ENCODE measurements at regions not wholly inside any gene's neighbourhood (a gene's known extent, or its start where the extent isn't known, plus 50 kb on each side); places are given as distances from the start of the nearest gene placed in this dataset.

DNA sequence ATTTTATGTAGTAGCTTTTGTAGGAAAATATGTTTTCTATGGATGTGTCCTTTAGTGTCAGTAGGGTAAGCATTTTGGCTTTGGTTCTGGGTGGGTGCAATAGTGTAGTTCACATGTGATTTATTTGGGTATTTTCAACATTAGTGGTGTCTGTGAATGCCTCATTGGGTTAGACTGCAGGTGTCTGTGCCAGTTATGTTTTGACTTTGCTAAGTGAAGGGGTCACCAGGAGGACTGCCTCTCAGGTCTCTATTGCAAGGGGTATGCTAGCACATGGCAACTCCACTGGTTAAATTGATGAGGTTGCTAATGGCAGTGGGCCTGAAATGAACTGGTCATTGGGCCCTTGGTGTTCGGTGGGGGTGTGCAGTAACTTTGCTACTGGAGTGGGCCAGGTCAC, 467.1 kb downstream of the NAF1 start:
- TF ChIP-seq POLR2A (IDR thresholded peaks at IDR 0.05), result no peak
- TF ChIP-seq, protein P1, sequence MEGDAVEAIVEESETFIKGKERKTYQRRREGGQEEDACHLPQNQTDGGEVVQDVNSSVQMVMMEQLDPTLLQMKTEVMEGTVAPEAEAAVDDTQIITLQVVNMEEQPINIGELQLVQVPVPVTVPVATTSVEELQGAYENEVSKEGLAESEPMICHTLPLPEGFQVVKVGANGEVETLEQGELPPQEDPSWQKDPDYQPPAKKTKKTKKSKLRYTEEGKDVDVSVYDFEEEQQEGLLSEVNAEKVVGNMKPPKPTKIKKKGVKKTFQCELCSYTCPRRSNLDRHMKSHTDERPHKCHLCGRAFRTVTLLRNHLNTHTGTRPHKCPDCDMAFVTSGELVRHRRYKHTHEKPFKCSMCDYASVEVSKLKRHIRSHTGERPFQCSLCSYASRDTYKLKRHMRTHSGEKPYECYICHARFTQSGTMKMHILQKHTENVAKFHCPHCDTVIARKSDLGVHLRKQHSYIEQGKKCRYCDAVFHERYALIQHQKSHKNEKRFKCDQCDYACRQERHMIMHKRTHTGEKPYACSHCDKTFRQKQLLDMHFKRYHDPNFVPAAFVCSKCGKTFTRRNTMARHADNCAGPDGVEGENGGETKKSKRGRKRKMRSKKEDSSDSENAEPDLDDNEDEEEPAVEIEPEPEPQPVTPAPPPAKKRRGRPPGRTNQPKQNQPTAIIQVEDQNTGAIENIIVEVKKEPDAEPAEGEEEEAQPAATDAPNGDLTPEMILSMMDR (IDR thresholded peaks at IDR 0.05), result no peak
